T-helper 2 cell (primary cell): ENCODE measurements at regions not wholly inside any gene's neighbourhood (a gene's known extent, or its start where the extent isn't known, plus 50 kb on each side); places are given as distances from the start of the nearest gene placed in this dataset.

Experiments
- DNase-seq, 5 experiments: peaks; one replicate each; pipeline versions ENCODE4 v3.0.0 to v3.0.0-alpha.2; 2012 to 2022

GRCh38 chr15:47551079-47551478, 166.2 kb upstream of the SEMA6D start:
- no peak for DNase-seq

GRCh38 chr15:47551546-47551945, 165.8 kb upstream of the SEMA6D start:
- no peak for DNase-seq

- no peak for DNase-seq
Measured at GRCh38 chr15:47552978-47553608, 164.2 kb upstream of the SEMA6D start.

- DNase-seq = no peak
Measured at GRCh38 chr15:47553947-47554346, 163.4 kb upstream of the SEMA6D start.

- no peak for DNase-seq
Measured at GRCh38 chr15:47561102-47561501, 156.2 kb upstream of the SEMA6D start.

GRCh38 chr15:47565949-47566348, 151.4 kb upstream of the SEMA6D start:
- DNase-seq = no peak

GRCh38 chr15:47566610-47567009, 150.7 kb upstream of the SEMA6D start:
- no peak for DNase-seq

- DNase-seq = no peak
Measured at GRCh38 chr15:47568030-47568429, 149.3 kb upstream of the SEMA6D start.

GRCh38 chr15:47570044-47570443, 147.3 kb upstream of the SEMA6D start:
- DNase-seq = no peak

- DNase-seq = no peak
Measured at GRCh38 chr15:47570451-47570850, 146.9 kb upstream of the SEMA6D start.

- no peak for DNase-seq
Measured at GRCh38 chr15:47570881-47571640, 146.2 kb upstream of the SEMA6D start.

- no peak for DNase-seq
Measured at GRCh38 chr15:47573673-47574072, 143.6 kb upstream of the SEMA6D start.

GRCh38 chr15:47577000-47577399, 140.3 kb upstream of the SEMA6D start:
- DNase-seq = no peak

- DNase-seq = no peak
Measured at GRCh38 chr15:47577461-47577860, 139.8 kb upstream of the SEMA6D start.

- no peak for DNase-seq
Measured at GRCh38 chr15:47582233-47582632, 135.1 kb upstream of the SEMA6D start.

- no peak for DNase-seq
Measured at GRCh38 chr15:47584316-47584715, 133.0 kb upstream of the SEMA6D start.

- no peak for DNase-seq
Measured at GRCh38 chr15:47586653-47587224, 130.6 kb upstream of the SEMA6D start.

- DNase-seq = no peak
Measured at GRCh38 chr15:47587940-47588802, 129.1 kb upstream of the SEMA6D start.

GRCh38 chr15:47588958-47589357, 128.3 kb upstream of the SEMA6D start:
- no peak for DNase-seq

GRCh38 chr15:47598996-47599395, 118.3 kb upstream of the SEMA6D start:
- DNase-seq = no peak

GRCh38 chr15:47599806-47600205, 117.5 kb upstream of the SEMA6D start:
- no peak for DNase-seq

- DNase-seq = no peak
Measured at GRCh38 chr15:47602121-47602520, 115.2 kb upstream of the SEMA6D start.

- no peak for DNase-seq
Measured at GRCh38 chr15:47603026-47603425, 114.3 kb upstream of the SEMA6D start.
